GM12878 (cell line): ENCODE measurements at regions not wholly inside any gene's neighbourhood (a gene's known extent, or its start where the extent isn't known, plus 50 kb on each side); places are given as distances from the start of the nearest gene placed in this dataset.
A peak's percentile ranks its signal among the peaks of the same experiment; 100 is the strongest.

Source experiments
- ATAC-seq: fragments of 200-7000 bp; cut with Tn5 transposase; 3 replicates; pipeline ENCODE4 v1.9.1; 2020; ENCODE audit warnings: mild to moderate bottlenecking, moderate library complexity
- BruUV-seq: library from RNA; stranded (reverse); fragments of 400-500 nt; replicated peaks from 2 replicates; lab custom pipeline; 2021; lab: Mats Ljungman, UMichigan
- CTCF ChIA-PET: fragments of 300-600 bp; sonication (Branson Sonifier 250); formaldehyde crosslinking; extraction: SDS; loops from one replicate; lab custom pipeline; 2021; ENCODE audit warnings: inconsistent platforms; lab: Yijun Ruan, JAX
- POLR2A ChIA-PET: fragments of 350-600 bp; formaldehyde crosslinking; extraction: SDS; loops from one replicate; lab custom pipeline; 2021; ENCODE audit warnings: inconsistent platforms; lab: Charles Lee
- RAD21 ChIA-PET: fragments of 300-600 bp; sonication (Branson Sonifier 250); formaldehyde crosslinking; loops from one replicate; lab custom pipeline; 2023; ENCODE audit warnings: antibody characterized with exemption; ENCODE audit not compliant: unreplicated experiment; lab: Charles Lee
- SMC1A ChIA-PET: fragments of 300-600 bp; sonication (Branson Sonifier 250); formaldehyde crosslinking; loops from one replicate; lab custom pipeline; 2023; ENCODE audit not compliant: unreplicated experiment, uncharacterized antibody; lab: Charles Lee
- DNase-seq: peaks from one replicate; pipeline ENCODE4 v3.0.0-alpha.2; 2011; ENCODE audit warnings: low read depth, low spot score
- FAIRE-seq: peaks from 3 replicates; lab custom pipeline; 2011; peaks lifted over from hg19 to GRCh38; lab: Jason Lieb, UNC
- H2AFZ ChIP-seq: 2 replicates; pipeline ENCODE4 v1.6.0; 2011; ENCODE audit warnings: low read depth, low read length, control low read depth; ENCODE audit not compliant: control insufficient read depth
- H3K27ac ChIP-seq: 2 replicates; pipeline ENCODE4 v1.5.1; 2011; ENCODE audit warnings: control low read depth; ENCODE audit not compliant: control insufficient read depth, insufficient read depth
- H3K27me3 ChIP-seq, 2 experiments: replicated peaks in 1 of 2; 2 replicates each; pipeline versions ENCODE4 v1.6.0 to v1.6.1; 2011; ENCODE audit warnings: low read length in 1 of 2; ENCODE audit not compliant: control insufficient read depth in 2 of 2, insufficient read depth in 2 of 2
- H3K36me3 ChIP-seq, 2 experiments: 2 replicates each; pipeline ENCODE4 v1.5.1; 2011; ENCODE audit warnings: low read length in 1 of 2; ENCODE audit not compliant: control insufficient read depth in 2 of 2, insufficient read depth in 2 of 2
- H3K4me1 ChIP-seq: 2 replicates; pipeline ENCODE4 v1.6.1; 2011; ENCODE audit warnings: mild to moderate bottlenecking, low read length, moderate library complexity, mixed read lengths; ENCODE audit not compliant: control insufficient read depth, insufficient read depth
- H3K4me2 ChIP-seq: 2 replicates; pipeline ENCODE4 v1.6.0; 2011; ENCODE audit warnings: control low read depth; ENCODE audit not compliant: control insufficient read depth, insufficient read depth
- H3K4me3 ChIP-seq: fragments of 200-600 bp; sonication (generic); 2 replicates; pipeline ENCODE4 v1.5.1; 2016
- H3K79me2 ChIP-seq: 2 replicates; pipeline ENCODE4 v1.6.0; 2011; ENCODE audit warnings: low read length; ENCODE audit not compliant: control insufficient read depth, insufficient read depth
- H3K9ac ChIP-seq: 2 replicates; pipeline ENCODE4 v1.8.0; 2011; ENCODE audit warnings: low read length, control low read depth, mixed read lengths; ENCODE audit not compliant: control insufficient read depth, insufficient read depth
- H3K9me3 ChIP-seq: replicated peaks from 3 replicates; pipeline ENCODE4 v1.5.1; 2011; ENCODE audit warnings: mild to moderate bottlenecking, low read length; ENCODE audit not compliant: control insufficient read depth, insufficient read depth
- H4K20me1 ChIP-seq: 2 replicates; pipeline ENCODE4 v1.6.0; 2011; ENCODE audit not compliant: control insufficient read depth, insufficient read depth
- ATF7 ChIP-seq: fragments of 450-650 bp; IDR thresholded peaks from 2 replicates; pipeline ENCODE4 v1.6.1; 2016; ENCODE audit warnings: low read depth, mild to moderate bottlenecking
- BACH1 ChIP-seq: fragments of 450-650 bp; IDR thresholded peaks from 2 replicates; pipeline ENCODE4 v1.6.1; 2017; ENCODE audit warnings: mild to moderate bottlenecking, borderline replicate concordance
- BHLHE40 ChIP-seq, 2 experiments: fragments of 450-650 bp in 1 of 2; IDR thresholded peaks; 2 replicates each; pipeline ENCODE4 v1.6.1; 2011 to 2017; ENCODE audit warnings: low read depth in 2 of 2, borderline replicate concordance in 1 of 2, improper control_type of control experiment in 1 of 2, low read length in 1 of 2, mild to moderate bottlenecking in 1 of 2
- CBFB ChIP-seq: IDR thresholded peaks from 2 replicates; pipeline ENCODE4 v1.6.1; 2016; ENCODE audit warnings: antibody characterized with exemption, low read depth
- CREM ChIP-seq: IDR thresholded peaks from 2 replicates; pipeline ENCODE4 v1.6.1; 2014; ENCODE audit warnings: antibody characterized with exemption, low read depth
- EP300 ChIP-seq, 2 experiments: fragments of 150-350 bp in 1 of 2; IDR thresholded peaks; 2 replicates each; pipeline ENCODE4 v1.6.1; 2011 to 2012; ENCODE audit warnings: low read depth in 2 of 2, low read length in 2 of 2, borderline replicate concordance in 1 of 2, improper control_type of control experiment in 1 of 2, inconsistent platforms in 1 of 2; ENCODE audit not compliant: control insufficient read depth in 1 of 2
- GABPA ChIP-seq: IDR thresholded peaks from 2 replicates; pipeline ENCODE4 v1.6.1; 2014; ENCODE audit warnings: antibody characterized with exemption, low read depth, mild to moderate bottlenecking, inconsistent platforms
- JUNB ChIP-seq: IDR thresholded peaks from 2 replicates; pipeline ENCODE4 v1.6.1; 2016; ENCODE audit warnings: antibody characterized with exemption, mild to moderate bottlenecking
- MEF2A ChIP-seq: IDR thresholded peaks from 2 replicates; pipeline ENCODE4 v1.6.1; 2011; ENCODE audit warnings: low read depth, mild to moderate bottlenecking, low read length, moderate library complexity; ENCODE audit not compliant: insufficient read depth
- MEF2B ChIP-seq: fragments of 450-650 bp; IDR thresholded peaks from 2 replicates; pipeline ENCODE4 v1.6.1; 2018; ENCODE audit warnings: mild to moderate bottlenecking, moderate library complexity; ENCODE audit not compliant: partially characterized antibody, poor library complexity, severe bottlenecking
- NR2F1 ChIP-seq: fragments of 450-650 bp; conservative IDR thresholded peaks from 2 replicates; pipeline ENCODE4 v1.6.1; 2017; ENCODE audit warnings: mild to moderate bottlenecking
- RFX5 ChIP-seq: IDR thresholded peaks from 2 replicates; pipeline ENCODE4 v1.6.1; 2011; ENCODE audit warnings: low read depth, low read length, improper control_type of control experiment
- SIN3A ChIP-seq: IDR thresholded peaks from 2 replicates; pipeline ENCODE4 v1.6.1; 2012; ENCODE audit warnings: low read depth, low read length, improper control_type of control experiment
- STAT3 ChIP-seq: IDR thresholded peaks from 2 replicates; pipeline ENCODE4 v1.6.1; 2011; ENCODE audit warnings: low read depth, low read length, improper control_type of control experiment
- TCF7 ChIP-seq: IDR thresholded peaks from 2 replicates; pipeline ENCODE4 v1.6.1; 2014; ENCODE audit warnings: antibody characterized with exemption, borderline replicate concordance
- WGBS: methylation state at CpG from one replicate; pipeline ENCODE4 v1.1.6; 2016; ENCODE audit warnings: low lambda C conversion rate; ENCODE audit not compliant: insufficient replicate concordance, insufficient coverage; ENCODE audit errors: missing lambda C conversion rate; 5-methylcytosine and 5-hydroxymethylcytosine counted together
- in situ Hi-C: fragments of 300-500 bp; cut with MboI; formaldehyde crosslinking; loops from 9 replicates; pipeline ENCODE4 v1.14.3; 2018; ENCODE audit warnings: mixed read lengths
- intact Hi-C: fragments of 100-400 bp; cut with micrococcal nuclease; formaldehyde crosslinking; loops from one replicate; pipeline ENCODE4 v1.14.2; 2022; ENCODE audit not compliant: unreplicated experiment
- TF ChIP-seq, protein P1 (sequence below): fragments of 450-650 bp; IDR thresholded peaks from 2 replicates; pipeline ENCODE4 v1.6.1; 2018; ENCODE audit warnings: mild to moderate bottlenecking, low read depth, moderate library complexity; ENCODE audit not compliant: partially characterized antibody
- TF ChIP-seq, protein P2 (sequence below): IDR thresholded peaks from 2 replicates; pipeline ENCODE4 v1.6.1; 2012; ENCODE audit warnings: mild to moderate bottlenecking, low read depth, low read length

DNA sequence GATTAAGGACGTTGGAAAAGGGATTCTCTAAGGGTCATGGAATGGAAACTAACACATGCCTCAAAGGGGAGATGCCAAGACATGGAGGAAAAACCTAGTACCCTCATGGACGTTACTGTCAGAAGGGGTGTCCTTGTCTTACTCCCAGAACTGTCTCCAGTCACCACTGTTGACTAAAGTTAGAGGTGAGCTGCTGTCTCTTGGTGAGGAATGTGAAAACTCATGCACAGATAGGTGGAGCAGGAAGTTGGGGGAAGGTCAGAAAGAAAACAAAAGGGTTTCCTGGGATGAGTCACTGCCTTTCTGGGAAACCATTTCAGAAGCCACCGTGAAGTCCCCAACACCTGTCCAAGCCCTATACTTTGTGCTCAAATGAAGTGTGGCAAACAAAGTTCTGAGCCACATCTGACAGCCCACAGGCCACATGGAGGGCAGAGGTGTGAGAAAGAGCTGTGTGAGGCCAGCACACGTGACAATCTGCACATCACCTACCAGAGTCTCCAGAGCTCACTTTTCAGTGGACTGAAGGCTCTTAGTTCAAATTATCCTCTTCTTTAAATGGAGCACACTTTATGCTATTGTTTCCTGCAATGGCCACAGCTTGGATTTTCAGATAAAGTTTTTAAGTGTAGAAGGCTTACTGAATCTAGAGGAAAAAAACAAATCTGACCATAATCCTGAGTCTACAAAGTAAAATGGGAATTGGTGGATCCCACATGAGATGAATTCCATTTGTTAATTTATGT lies 92.9 kb upstream of the EGLN3 start:
- Histone ChIP-seq H3K79me2 (no peaks in the 10 kb centered on the region), H3K4me2 (peak overlapping the region; percentile 72), H3K4me1 (peaks cover 36% of the 10 kb centered on the region), H3K27ac (0 out of 2 replicates have a peak overlapping the region, but pooled peaks have one; percentile 22), H3K36me3 (no peaks in the 10 kb centered on the region), H4K20me1 (no peaks in the 10 kb centered on the region), H3K9me3 (no peaks in the 10 kb centered on the region; the same call in 2 of the 3 replicates), H3K4me3 (peak overlapping the region; percentile 21; the same call in 1 of the 2 replicates), H2AFZ (0 out of 2 replicates have a peak overlapping the region, but pooled peaks have one; percentile 26), H3K27me3 (no peaks in the 10 kb centered on the region), H3K9ac (no peak overlapping the region)
- peak; percentile 99 for FAIRE-seq
- ChIA-PET RAD21 (interaction anchor here (0.7 to 3.7 kb wide), 24 partner anchors 8 to 195 kb away, joined by 3 to 23 read pairs (median 4); no protein-coding TSS in a partner anchor), SMC1A (interaction anchor here (0.8 to 5.0 kb wide), 18 partner anchors 12 to 107 kb away, joined by 3 to 65 read pairs (median 4); no protein-coding TSS in a partner anchor), POLR2A (interaction anchor here (0.7 to 1.6 kb wide), 10 partner anchors 11 to 102 kb away, joined by 3 to 6 read pairs (median 4); no protein-coding TSS in a partner anchor), CTCF (interaction anchor here (0.8 to 2.2 kb wide), 10 partner anchors 11 to 179 kb away, joined by 4 to 8 read pairs (median 4); no protein-coding TSS in a partner anchor)
- peak; percentile 97 for DNase-seq
- intact Hi-C loops, result loop anchor here (5.0 kb wide), 1 partner anchor 49 kb away; no protein-coding TSS in a partner anchor
- peak; percentile 97 for ATAC-seq
- 6% methylated on average over 4 of the region's 4 CpGs for WGBS
- BruUV-seq, result no TSS peak
- in situ Hi-C loops, result no loop called here
- TF ChIP-seq GABPA, result peak; percentile 39; the same call in 1 of the 2 replicates
- peak; percentile 91 for TF ChIP-seq CBFB
- peak; percentile 72; the same call in 1 of the 2 replicates for TF ChIP-seq CREM
- no peak for TF ChIP-seq SIN3A
- TF ChIP-seq BHLHE40 (IDR thresholded peaks at IDR 0.05; ENCODE audit: borderline replicate concordance in 1 of 2, low read depth in 2 of 2, low read length in 1 of 2), result peak; percentile 98
- TF ChIP-seq, protein P1, sequence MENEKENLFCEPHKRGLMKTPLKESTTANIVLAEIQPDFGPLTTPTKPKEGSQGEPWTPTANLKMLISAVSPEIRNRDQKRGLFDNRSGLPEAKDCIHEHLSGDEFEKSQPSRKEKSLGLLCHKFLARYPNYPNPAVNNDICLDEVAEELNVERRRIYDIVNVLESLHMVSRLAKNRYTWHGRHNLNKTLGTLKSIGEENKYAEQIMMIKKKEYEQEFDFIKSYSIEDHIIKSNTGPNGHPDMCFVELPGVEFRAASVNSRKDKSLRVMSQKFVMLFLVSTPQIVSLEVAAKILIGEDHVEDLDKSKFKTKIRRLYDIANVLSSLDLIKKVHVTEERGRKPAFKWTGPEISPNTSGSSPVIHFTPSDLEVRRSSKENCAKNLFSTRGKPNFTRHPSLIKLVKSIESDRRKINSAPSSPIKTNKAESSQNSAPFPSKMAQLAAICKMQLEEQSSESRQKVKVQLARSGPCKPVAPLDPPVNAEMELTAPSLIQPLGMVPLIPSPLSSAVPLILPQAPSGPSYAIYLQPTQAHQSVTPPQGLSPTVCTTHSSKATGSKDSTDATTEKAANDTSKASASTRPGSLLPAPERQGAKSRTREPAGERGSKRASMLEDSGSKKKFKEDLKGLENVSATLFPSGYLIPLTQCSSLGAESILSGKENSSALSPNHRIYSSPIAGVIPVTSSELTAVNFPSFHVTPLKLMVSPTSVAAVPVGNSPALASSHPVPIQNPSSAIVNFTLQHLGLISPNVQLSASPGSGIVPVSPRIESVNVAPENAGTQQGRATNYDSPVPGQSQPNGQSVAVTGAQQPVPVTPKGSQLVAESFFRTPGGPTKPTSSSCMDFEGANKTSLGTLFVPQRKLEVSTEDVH, result peak; percentile 63
- peak; percentile 66; the same call in 1 of the 2 replicates for TF ChIP-seq MEF2A
- peak; percentile 98 for TF ChIP-seq TCF7
- peak; percentile 99 for TF ChIP-seq STAT3
- TF ChIP-seq, protein P2, sequence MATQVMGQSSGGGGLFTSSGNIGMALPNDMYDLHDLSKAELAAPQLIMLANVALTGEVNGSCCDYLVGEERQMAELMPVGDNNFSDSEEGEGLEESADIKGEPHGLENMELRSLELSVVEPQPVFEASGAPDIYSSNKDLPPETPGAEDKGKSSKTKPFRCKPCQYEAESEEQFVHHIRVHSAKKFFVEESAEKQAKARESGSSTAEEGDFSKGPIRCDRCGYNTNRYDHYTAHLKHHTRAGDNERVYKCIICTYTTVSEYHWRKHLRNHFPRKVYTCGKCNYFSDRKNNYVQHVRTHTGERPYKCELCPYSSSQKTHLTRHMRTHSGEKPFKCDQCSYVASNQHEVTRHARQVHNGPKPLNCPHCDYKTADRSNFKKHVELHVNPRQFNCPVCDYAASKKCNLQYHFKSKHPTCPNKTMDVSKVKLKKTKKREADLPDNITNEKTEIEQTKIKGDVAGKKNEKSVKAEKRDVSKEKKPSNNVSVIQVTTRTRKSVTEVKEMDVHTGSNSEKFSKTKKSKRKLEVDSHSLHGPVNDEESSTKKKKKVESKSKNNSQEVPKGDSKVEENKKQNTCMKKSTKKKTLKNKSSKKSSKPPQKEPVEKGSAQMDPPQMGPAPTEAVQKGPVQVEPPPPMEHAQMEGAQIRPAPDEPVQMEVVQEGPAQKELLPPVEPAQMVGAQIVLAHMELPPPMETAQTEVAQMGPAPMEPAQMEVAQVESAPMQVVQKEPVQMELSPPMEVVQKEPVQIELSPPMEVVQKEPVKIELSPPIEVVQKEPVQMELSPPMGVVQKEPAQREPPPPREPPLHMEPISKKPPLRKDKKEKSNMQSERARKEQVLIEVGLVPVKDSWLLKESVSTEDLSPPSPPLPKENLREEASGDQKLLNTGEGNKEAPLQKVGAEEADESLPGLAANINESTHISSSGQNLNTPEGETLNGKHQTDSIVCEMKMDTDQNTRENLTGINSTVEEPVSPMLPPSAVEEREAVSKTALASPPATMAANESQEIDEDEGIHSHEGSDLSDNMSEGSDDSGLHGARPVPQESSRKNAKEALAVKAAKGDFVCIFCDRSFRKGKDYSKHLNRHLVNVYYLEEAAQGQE, result 0 out of 2 replicates have a peak, but pooled peaks have one; percentile 22
- TF ChIP-seq MEF2B, result peak; percentile 83
- peak; percentile 98 for TF ChIP-seq NR2F1
- TF ChIP-seq EP300 (IDR thresholded peaks at IDR 0.05; ENCODE audit: borderline replicate concordance in 1 of 2, control insufficient read depth in 1 of 2, low read depth in 2 of 2, low read length in 2 of 2), result peak; percentile 89 to 92
- TF ChIP-seq ATF7, result peak; percentile 89
- peak; percentile 85 for TF ChIP-seq JUNB
- TF ChIP-seq BACH1, result peak; percentile 93; the same call in 1 of the 2 replicates
- TF ChIP-seq RFX5, result no peak
